Gastroesophageal sphincter (tissue), 4 donors: ENCODE measurements at regions not wholly inside any gene's neighbourhood (a gene's known extent, or its start where the extent isn't known, plus 50 kb on each side); places are given as distances from the start of the nearest gene placed in this dataset.

Experiments used
- ATAC-seq: fragments of 150-250 bp; one replicate; pipeline ENCODE4 v1.9.1; 2016; ENCODE audit warnings: mild to moderate bottlenecking, moderate library complexity
- H3K27ac ChIP-seq, 4 donors: fragments of 200-600 bp; sonication (generic) in 3 of 4; 1 replicate in 3 of 4; 2 replicates in 1 of 4; pipeline ENCODE4 v1.5.1; 2016 to 2019
- H3K27me3 ChIP-seq: fragments of 200-600 bp; sonication (generic); one replicate; pipeline ENCODE4 v1.5.1; 2019
- H3K36me3 ChIP-seq, 2 donors: fragments of 200-600 bp; sonication (generic); one replicate each; pipeline ENCODE4 v1.5.1; 2019; ENCODE audit warnings: control low read depth in 1 of 2
- H3K4me1 ChIP-seq, 3 donors: fragments of 200-600 bp; sonication (generic); 1 replicate in 2 of 3; 2 replicates in 1 of 3; pipeline ENCODE4 v1.5.1; 2016 to 2019; ENCODE audit warnings: control low read depth in 2 of 3
- H3K4me3 ChIP-seq, 2 donors: fragments of 200-600 bp; sonication (generic); one replicate each; pipeline ENCODE4 v1.5.1; 2019; ENCODE audit warnings: mild to moderate bottlenecking in 1 of 2, moderate library complexity in 1 of 2
- H3K9me3 ChIP-seq, 3 donors: fragments of 200-600 bp; sonication (generic); one replicate each; pipeline ENCODE4 v1.5.1; 2017 to 2019; ENCODE audit warnings: control low read depth in 2 of 3
- EP300 ChIP-seq: sonication (generic); formaldehyde crosslinking; IDR thresholded peaks from one replicate; pipeline ENCODE4 v1.6.1; 2017; ENCODE audit warnings: antibody characterized with exemption, mild to moderate bottlenecking
- POLR2A ChIP-seq, 2 donors: fragments of 450-650 bp; IDR thresholded peaks; one replicate each; pipeline ENCODE4 v1.6.1; 2017; ENCODE audit warnings: antibody characterized with exemption in 2 of 2, mild to moderate bottlenecking in 2 of 2, moderate library complexity in 1 of 2
- POLR2AphosphoS5 ChIP-seq: sonication (generic); formaldehyde crosslinking; IDR thresholded peaks from one replicate; pipeline ENCODE4 v1.6.1; 2017; ENCODE audit warnings: antibody characterized with exemption
- WGBS, 2 donors: methylation state at CpG; one replicate each; pipeline ENCODE4 v1.1.5; 2018; ENCODE audit warnings: low coverage in 1 of 2; 5-methylcytosine and 5-hydroxymethylcytosine counted together
- TF ChIP-seq, protein P1 (sequence below), 4 experiments: fragments of 200-600 bp in 2 of 4; fragments of 450-650 bp in 2 of 4; sonication (generic) in 1 of 4; IDR thresholded peaks; one replicate each; pipeline ENCODE4 v1.5.1; 2017 to 2019; ENCODE audit warnings: antibody characterized with exemption in 4 of 4, mild to moderate bottlenecking in 2 of 4, moderate library complexity in 2 of 4

GRCh38 chr4:178280362-178280761 is 838.1 kb upstream of the AGA start:
- TF ChIP-seq POLR2A (IDR thresholded peaks at IDR 0.05) = no peak
- no peak for TF ChIP-seq POLR2AphosphoS5
- TF ChIP-seq EP300 = no peak
- TF ChIP-seq, protein P1, sequence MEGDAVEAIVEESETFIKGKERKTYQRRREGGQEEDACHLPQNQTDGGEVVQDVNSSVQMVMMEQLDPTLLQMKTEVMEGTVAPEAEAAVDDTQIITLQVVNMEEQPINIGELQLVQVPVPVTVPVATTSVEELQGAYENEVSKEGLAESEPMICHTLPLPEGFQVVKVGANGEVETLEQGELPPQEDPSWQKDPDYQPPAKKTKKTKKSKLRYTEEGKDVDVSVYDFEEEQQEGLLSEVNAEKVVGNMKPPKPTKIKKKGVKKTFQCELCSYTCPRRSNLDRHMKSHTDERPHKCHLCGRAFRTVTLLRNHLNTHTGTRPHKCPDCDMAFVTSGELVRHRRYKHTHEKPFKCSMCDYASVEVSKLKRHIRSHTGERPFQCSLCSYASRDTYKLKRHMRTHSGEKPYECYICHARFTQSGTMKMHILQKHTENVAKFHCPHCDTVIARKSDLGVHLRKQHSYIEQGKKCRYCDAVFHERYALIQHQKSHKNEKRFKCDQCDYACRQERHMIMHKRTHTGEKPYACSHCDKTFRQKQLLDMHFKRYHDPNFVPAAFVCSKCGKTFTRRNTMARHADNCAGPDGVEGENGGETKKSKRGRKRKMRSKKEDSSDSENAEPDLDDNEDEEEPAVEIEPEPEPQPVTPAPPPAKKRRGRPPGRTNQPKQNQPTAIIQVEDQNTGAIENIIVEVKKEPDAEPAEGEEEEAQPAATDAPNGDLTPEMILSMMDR (IDR thresholded peaks at IDR 0.05) = no peak
- WGBS, 2 donors = 29 to 42% methylated on average over 4 of the region's 4 CpGs

GRCh38 chr4:178288462-178288861 is 846.2 kb upstream of the AGA start:
- Histone ChIP-seq H3K27ac (no peak overlapping the region), H3K4me3 (no peak overlapping the region), H3K27me3 (no peaks in the 10 kb centered on the region), H3K4me1 (no peaks in the 10 kb centered on the region), H3K36me3 (no peaks in the 10 kb centered on the region), H3K9me3 (no peaks in the 10 kb centered on the region)
- no peak for ATAC-seq
- TF ChIP-seq POLR2AphosphoS5 (no peak), EP300 (no peak), POLR2A (IDR thresholded peaks at IDR 0.05) (no peak)
- TF ChIP-seq, protein P1 (IDR thresholded peaks at IDR 0.05) = no peak

More at GRCh38 chr4:178280362-178280761, 838.1 kb upstream of the AGA start:
- H3K36me3 ChIP-seq = no peaks in the 10 kb centered on the region
- ATAC-seq = no peak
- no peaks in the 10 kb centered on the region for H3K4me1 ChIP-seq
- H3K27ac ChIP-seq = no peak overlapping the region
- H3K4me3 ChIP-seq = no peak overlapping the region
- no peaks in the 10 kb centered on the region for H3K27me3 ChIP-seq
- H3K9me3 ChIP-seq = no peaks in the 10 kb centered on the region

DNA sequence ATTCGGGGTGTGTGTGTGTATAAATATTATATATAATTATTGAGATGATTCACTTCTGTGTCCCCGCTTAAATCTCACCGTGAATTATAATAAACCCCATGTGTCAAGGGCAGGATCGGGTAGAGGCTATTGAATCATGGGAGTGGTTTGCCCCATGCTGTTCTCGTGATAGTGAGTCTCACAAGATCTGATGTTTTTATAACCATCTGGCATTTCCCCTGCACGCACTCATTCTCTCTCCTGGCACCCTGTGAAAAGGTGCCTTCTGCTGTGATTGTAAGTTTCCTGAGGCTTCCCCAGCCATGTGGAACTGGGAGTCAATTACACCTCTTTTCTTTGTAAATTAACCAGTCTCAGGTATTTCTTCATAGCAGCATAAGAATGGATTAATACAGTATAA is 851.4 kb upstream of the AGA start:
- WGBS, 2 donors = 77 to 84% methylated on average over 2 to 6 of the region's 6 CpGs
- no peaks in the 10 kb centered on the region for H3K36me3 ChIP-seq
- no peaks in the 10 kb centered on the region for H3K27me3 ChIP-seq
- H3K27ac ChIP-seq = no peak overlapping the region
- no peaks in the 10 kb centered on the region for H3K4me1 ChIP-seq
- no peak overlapping the region for H3K4me3 ChIP-seq
- TF ChIP-seq POLR2A (IDR thresholded peaks at IDR 0.05) = no peak
- no peak for TF ChIP-seq EP300
- no peak for TF ChIP-seq POLR2AphosphoS5
- TF ChIP-seq, protein P1 (IDR thresholded peaks at IDR 0.05) = no peak
- ATAC-seq = no peak
- no peaks in the 10 kb centered on the region for H3K9me3 ChIP-seq

DNA sequence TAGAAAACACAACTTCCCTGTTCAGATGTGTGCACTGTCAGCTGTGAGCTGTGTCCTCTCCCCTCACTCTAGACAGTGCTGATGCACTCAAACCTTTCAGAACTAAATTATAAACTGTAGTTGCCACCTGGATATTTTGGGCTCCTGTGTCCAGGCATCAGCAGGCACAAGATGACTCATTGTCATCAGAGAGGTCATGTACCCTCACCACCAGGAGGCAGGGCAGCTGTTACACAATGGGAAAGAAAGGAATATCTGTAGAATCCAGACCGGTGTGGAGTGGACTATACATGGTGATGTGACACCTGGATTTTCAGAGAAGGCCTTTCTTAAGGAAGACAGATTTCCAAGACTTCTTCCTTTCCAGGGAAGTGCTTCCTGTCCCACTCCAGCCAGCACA is 854.4 kb upstream of the AGA start:
- no peaks in the 10 kb centered on the region for H3K4me1 ChIP-seq
- no peak overlapping the region for H3K27ac ChIP-seq
- no peaks in the 10 kb centered on the region for H3K27me3 ChIP-seq
- 92% methylated on average over 1 of the region's 1 CpG; no CpG with 5 or more reads in 1 of the 2 donors for WGBS, 2 donors
- no peak overlapping the region for H3K4me3 ChIP-seq
- H3K36me3 ChIP-seq = no peaks in the 10 kb centered on the region
- no peaks in the 10 kb centered on the region for H3K9me3 ChIP-seq
- no peak for ATAC-seq
- TF ChIP-seq EP300 (no peak), POLR2AphosphoS5 (no peak), POLR2A (IDR thresholded peaks at IDR 0.05) (no peak)
- TF ChIP-seq, protein P1 (IDR thresholded peaks at IDR 0.05) = no peak

GRCh38 chr4:178306565-178306964 is 864.3 kb upstream of the AGA start:
- WGBS, 2 donors = 20 to 40% methylated on average over 3 of the region's 3 CpGs
- Histone ChIP-seq H3K36me3 (no peaks in the 10 kb centered on the region), H3K4me1 (no peaks in the 10 kb centered on the region), H3K27ac (no peak overlapping the region), H3K27me3 (no peaks in the 10 kb centered on the region), H3K9me3 (no peaks in the 10 kb centered on the region), H3K4me3 (no peak overlapping the region)
- no peak for ATAC-seq
- TF ChIP-seq, protein P1 (IDR thresholded peaks at IDR 0.05) = no peak
- TF ChIP-seq POLR2AphosphoS5 = no peak
- TF ChIP-seq EP300 = no peak
- TF ChIP-seq POLR2A (IDR thresholded peaks at IDR 0.05) = no peak
